A204.1 (cell line): ENCODE measurements at regions not wholly inside any gene's neighbourhood (a gene's known extent, or its start where the extent isn't known, plus 50 kb on each side); places are given as distances from the start of the nearest gene placed in this dataset.
"Not testable (repeated sequence)": the region's sequence is repeated elsewhere in the genome, so short reads cannot be mapped to it uniquely, and the experiment has no call there.

Source experiments
- FAIRE-seq: peaks from 2 replicates; lab custom pipeline; 2012; peaks lifted over from hg19 to GRCh38; lab: Jason Lieb, UNC

DNA sequence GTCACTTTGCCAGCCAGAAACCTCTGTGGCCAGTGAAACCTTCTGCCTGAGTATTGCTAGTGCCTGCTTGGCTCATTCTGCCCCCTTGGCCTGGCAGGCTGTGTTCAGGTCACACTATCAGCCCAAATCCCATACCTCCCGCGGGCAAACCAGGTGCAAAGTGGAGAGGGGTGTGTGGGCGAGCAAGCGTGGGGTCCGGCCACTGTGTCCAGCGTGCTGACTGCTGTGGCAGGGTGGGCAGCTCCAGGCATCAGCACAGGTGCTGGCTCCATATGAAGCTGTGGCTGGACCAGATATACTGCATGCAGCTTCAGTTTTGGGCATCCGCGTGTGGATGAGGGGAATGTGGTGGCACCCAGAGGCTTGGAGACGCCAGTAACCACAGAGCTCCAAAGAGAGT lies 576.5 kb upstream of the EDIL3 start:
- FAIRE-seq = no peak

DNA sequence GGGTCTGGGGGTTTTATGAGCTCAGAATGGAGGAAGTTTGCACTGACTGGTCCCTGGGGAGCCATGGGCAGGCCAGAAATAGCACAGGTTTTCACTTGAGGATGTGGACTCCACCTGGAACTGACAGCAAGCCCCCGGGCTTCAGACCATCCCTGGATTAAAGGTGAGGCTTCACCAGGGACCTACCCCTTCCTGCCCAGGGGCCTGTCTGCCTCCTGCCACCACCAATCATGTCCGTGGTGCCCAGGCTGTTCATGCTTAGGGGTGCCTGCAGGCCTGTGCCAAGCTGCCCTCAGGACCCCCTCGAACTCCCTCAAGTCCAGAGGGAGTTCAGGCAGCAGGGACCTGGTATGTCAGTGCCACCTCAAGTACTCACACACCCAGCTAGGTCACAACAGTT lies 577.2 kb upstream of the EDIL3 start:
- no peak for FAIRE-seq

DNA sequence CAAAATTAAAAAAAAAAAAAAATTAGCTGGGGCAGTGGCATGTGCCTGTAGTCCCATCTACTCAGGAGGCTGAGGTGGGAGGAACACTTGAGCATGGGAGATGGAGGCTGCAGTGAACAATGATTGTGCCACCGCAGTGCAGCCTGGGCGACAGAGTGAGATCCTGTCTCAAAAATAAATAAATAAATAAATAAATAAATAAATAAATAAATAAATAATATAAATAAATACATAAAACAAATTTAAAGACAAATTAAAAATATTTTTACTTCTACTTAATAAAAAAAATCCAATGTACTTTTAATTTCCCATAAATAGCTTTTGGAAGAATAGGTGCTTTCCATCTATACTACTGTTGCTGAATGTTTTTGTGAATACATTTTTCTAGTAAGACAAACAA lies 598.4 kb upstream of the EDIL3 start:
- no peak for FAIRE-seq

DNA sequence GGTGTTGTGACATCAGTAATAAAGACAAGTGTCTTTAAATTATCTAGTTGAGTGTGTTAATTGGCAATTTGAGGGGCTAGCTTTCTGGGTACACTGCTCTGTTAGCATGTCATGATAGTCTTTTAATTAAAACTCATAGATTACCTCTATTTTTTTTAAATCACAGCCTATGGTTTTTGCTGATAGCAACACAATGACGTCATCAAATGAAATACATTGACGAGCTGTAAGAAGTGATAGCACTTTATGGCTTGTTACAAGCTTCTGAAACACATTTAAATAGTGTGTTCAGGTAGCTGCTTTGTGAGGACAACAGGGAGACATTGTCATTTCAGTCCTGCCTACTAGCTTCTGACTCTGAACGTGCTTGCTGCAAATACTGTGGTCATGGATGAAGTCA lies 600.5 kb upstream of the EDIL3 start:
- FAIRE-seq = no peak

DNA sequence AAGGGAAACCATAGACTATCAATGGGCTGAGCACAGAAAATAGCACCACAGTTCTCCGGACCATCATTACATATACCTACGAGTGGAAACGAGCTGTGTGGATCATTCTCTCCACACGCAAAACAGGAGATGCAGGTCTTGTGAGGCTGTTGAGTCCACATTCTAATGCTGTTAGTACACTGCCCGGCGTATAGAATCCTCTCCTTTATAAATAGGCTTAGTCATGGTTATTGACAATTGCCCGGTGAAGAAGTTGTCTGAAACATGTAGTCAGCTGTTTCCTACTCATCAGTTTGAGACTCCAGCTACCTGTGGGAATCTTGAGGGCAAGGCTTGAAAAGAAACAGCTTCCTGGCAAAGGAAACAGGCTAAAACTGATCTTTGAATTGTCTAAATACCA lies 602.0 kb upstream of the EDIL3 start:
- no peak for FAIRE-seq

DNA sequence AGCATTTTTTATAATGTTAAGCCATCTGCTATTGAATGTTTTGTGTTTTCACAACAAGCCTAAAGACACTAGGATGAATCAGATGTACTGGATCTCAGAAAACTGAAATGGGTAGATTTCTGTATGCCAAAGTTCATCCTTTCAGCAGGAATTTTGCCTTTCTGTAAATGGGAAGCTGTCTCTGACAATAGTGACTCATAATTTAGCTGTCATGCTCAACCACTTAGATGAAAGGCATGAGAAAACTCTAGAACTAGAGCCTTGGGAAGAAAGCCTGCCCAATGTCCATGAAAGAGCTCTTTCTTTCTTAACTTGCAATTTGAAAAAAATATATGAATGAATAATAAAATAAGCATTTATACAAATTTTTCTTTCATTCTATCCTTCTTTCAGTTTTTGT lies 616.0 kb upstream of the EDIL3 start:
- no peak for FAIRE-seq

DNA sequence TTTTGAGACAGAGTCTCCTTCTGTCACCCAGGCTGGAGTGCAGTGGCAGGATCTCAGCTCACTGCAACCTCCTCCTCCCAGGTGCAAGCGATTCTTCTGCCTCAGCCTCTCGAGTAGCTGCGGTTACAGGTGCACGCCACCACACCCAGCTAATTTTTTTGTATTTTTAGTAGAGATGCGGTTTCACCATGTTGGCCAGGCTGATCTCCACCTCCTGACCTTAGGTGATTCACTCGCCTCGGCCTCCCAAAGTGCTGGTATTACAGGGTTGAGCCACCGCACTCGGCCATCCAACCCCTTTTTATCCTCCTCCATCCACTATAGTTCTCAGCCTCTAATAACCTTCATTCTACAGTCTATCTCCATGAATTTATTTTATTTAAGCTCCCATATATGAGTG lies 617.3 kb upstream of the EDIL3 start:
- not testable (repeated sequence) for FAIRE-seq

DNA sequence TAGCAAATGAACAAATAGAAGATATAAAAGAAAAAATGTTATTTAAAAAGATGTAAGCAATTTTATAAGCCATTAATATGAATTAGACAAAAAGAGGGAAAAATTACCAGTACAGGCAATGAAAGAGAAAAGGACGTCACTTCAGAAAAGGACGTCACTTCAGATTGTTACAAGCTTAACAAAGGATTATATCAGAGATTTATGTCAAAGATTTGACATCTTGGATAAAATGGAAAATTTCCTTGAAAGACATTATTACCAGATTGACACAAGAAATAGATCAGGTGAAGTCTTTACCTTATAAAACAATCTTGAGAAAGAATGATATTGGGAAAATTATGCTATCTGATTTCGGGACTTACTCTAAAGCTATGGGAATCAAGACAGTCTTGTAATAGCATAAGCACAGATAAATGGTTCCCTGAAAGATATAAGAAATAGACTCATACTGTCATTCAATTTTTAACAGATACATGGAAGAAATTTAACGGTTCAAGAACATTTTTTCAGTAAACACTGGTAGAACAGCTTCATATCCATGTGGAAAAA lies 625.4 kb upstream of the EDIL3 start:
- no peak for FAIRE-seq

DNA sequence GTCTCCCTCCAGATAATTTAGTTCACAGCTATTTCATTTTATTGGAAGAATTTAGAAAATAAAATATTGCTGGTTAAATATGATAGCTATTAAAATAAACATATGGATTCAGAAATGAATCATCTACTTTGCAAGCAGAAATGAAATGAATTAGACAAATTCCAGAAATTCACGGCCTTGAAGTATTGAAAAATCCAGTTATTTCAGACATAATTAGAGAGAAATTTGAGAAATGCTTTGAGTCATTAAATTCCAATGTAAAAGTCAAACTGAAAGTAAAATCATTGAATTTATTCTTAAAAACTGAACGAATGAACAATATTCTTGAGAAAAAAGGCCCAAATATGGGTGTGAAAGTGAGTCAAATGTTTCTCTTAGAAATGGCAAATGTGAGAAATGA lies 632.6 kb upstream of the EDIL3 start:
- no peak for FAIRE-seq

DNA sequence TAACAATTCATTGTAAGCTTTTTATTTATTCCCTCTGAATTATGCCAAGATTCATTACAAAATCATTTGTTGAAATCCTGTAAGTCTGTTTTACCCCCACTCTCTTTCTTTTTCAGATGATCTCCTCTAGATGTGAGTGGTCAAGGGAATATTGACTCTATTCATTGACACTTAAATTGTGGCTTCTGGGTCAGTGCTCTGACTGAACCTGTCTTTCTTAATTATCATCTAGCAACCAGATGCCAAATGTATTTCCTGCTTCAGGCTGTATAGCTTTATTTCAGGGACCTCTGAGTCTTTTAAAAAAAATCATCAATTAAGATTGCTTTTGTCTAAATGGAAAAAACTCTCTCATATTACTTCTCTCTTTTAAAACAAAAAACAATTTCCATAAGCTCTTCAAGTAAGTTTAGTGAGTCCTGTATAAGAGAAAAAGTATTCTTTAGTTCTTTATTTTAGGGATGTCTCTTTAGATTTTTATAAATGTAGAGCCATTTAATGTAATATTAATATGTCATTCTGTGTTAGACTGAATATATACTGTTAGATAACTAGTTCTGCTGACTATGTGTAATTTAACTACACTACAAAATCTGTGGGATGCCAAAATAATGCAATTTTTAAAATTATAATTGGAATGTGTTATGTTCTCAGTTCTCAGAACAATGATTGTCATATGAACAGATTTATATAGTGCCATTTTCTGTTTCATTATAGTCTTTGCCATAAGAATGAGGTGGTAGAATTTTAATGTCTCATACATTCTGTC lies 645.8 kb upstream of the EDIL3 start:
- FAIRE-seq = peak; percentile 27

DNA sequence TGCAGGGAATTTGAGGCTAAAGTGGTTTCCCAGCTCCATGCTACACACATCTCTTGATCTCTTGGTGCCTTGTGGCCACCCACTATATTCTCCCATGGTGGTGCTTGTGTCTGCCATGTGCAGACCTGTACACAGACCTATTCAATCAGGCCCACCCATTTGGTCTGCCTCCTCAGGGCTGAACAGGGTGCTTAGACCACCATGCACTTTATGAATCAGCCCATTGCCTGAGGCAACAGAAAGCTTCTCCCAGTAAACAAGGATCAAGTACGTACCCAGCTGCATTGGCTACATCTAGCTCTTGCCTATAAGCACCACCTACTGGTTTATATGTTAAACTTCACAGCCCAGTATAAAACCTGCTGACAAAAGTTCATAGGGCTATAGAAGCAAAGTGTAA lies 664.3 kb upstream of the EDIL3 start:
- no peak for FAIRE-seq

DNA sequence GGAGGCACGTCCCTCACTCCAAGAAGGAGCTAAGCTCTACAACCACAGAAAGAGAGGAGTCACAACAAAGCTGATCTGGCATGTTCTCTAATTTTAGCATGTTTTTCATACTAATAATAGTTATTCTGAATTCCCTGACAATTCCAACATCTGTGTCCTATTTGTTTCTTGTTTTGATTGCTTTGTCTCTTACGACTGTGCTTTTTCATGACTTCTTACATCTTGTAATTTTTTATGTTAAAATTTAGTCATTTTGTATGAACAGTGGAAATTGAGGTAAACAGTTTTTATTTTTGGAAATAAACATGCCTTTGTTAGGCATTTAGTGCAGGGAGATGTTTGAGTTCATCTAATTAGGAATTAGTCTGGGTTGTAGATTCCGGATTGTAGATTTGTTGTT lies 668.1 kb upstream of the EDIL3 start:
- no peak for FAIRE-seq

DNA sequence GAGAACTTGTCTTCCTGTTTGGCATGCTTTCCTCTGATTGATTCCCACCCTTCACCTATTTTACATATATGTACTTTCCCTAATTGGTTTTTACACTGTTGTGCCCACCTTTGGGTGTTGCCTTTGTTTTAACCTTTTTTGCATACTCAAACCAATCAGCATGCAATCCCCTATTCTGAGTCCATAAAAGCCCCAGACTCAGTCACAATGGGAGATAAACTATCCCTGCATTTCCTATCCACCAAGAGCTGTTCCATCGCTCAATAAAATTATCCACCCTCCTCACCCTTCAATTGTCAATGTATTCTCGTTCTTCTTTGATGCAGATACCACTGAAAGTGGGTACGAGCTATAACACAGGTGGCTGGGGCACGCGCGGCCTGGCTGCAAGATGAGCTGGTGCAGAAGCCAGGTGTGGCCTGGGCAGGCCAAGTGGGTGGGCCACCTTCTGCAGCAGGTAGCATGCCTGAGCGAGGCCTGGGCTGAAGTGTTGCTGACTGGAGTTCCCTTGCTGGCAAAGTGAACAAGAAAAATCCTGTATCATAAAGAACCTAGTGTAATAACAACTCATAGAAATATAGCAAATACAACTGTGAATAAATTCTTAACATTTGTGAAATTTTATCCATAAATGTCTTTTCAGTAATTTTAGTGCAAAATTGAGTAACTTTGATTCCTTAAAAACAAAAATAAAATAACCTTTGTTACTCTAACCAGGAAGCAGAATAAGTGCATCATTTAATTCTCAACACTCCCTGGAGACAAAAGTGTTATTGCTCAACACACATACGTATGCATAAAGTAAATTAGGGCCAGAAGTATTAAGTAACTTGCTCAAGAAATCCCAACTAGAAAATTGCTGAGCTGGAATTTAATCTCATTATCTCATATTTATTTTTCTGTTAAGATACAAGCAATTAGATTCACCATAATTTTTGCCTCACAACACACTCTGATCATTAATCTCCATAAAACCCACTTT lies 685.3 kb upstream of the EDIL3 start:
- FAIRE-seq = no peak

DNA sequence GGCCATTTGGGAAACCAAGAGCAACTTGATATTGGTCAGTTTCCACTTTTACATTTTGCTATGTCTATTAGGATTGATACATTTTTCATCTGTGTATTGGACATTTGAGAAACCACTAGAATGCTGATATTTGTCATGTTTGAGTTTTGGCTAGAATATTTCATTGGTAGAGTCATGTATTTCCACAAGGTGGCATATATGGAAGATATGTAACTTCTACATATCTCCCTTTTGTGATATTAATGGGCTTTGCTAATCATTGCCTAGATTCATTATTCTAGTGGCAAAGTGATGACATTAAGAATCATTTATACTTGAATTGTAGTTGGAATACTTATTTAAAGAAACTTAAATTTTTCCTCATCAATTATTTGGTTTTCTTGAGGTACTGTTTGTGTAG lies 692.9 kb upstream of the EDIL3 start:
- FAIRE-seq = no peak

DNA sequence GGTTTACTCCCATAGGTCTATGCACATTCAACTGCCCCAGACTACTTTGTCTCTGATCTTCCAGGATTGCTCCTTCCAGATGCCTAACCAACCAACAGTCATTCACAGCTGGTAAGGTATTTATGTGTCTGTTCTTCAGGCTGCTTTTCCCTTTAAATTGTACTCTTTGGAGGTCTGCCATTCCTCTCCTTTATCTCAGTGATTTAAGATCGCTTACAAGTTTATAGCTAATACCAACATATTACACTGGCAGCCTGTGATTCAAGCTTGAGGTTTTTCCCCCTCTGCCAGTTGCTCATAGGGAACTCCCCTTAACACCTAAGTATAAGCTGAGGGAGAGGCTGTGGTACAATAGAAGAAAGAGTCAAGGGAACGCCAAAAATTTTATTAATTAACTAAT lies 711.7 kb upstream of the EDIL3 start:
- no peak for FAIRE-seq

DNA sequence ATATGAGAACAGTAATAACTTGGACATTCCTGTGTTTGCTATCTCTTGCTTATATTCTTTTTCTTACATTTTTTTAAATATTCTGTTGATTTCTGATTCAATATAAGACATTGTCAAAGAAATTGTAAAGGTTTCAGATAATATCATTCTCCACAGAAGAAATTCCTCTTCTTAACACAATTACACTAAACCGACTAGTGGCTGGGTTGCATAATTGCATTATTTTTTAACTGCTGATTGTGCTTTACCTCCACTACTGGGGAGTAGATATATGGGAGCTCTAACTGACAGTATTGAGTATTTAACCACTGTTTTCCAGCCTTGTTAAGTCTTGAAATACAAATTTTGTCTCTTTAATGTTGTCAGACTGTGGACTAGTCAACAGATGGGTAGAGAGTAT lies 723.8 kb upstream of the EDIL3 start:
- FAIRE-seq = no peak

DNA sequence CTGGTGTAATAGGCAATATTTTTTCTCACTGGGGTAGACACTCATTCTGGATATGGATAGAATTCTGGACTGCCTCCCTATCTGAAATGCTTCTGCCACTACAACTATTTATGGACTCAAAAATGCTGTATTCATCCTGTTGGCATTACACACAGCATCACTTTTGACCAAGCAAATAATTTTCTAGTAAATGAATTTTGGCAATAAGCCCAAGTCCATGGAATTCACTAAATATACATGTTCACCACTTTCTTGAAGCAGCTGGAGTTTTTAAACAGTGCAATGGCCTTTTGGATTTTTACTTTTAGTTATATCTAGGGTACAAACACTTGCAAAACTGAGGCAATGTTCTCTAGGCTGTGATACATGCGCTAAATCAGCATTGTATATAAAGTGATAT lies 724.9 kb upstream of the EDIL3 start:
- FAIRE-seq = no peak

DNA sequence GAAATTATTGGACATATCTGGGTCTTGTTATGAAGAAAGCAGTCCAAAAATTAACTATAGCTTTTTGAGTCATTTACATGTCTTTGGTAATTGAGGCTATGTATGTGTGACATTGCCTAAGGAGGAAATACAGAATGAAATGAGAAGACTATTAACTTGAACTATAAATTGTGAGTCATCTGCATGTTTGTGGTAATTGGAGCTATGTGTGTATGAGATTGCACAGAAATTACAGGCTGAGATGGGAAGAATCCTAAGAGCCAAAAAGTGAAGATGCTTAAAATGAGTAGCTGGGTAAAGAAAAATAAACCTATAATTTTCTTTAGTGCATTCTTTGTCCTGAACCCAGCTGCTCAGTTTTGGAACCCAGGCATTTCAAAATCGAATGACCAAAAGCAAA lies 747.6 kb upstream of the EDIL3 start:
- FAIRE-seq = no peak

DNA sequence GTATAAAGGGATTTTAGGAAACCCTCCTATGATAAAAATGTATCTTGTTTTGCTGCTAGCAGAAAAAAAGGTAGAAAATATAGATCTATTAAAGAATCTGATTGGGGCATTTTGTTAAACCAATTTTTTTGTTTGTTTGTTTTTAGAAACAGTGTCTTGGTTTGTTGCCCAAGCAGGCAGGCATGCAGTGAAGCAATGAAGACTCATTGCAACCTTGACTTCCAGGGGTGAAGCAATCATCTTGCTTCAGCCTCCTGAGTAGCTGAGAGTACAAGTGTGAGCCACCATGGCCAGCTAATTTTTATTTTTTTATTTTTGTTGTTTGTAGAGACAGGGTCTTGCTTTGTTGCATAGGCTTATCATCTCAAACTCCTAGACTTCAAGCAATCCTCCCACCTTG lies 755.8 kb upstream of the EDIL3 start:
- FAIRE-seq = no peak

DNA sequence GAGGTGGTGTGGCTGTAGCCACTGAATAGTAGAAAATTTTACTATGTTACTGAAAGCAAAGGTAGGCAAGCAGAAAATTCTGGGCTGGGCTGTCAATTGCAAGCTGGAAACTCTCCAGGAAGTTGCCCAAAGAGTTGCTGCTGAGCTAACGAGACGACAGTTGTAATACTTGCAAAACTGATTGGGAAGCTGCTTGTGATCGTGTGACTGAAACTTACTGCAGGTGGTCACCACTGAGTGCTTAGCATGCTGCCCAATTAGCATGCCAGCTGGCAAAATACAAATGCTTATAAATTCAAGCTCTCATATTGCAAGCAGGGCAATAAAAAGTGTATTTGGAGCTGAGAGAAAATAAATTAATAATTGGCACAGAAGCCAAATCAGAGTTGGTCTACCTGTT lies 758.5 kb upstream of the EDIL3 start:
- no peak for FAIRE-seq

DNA sequence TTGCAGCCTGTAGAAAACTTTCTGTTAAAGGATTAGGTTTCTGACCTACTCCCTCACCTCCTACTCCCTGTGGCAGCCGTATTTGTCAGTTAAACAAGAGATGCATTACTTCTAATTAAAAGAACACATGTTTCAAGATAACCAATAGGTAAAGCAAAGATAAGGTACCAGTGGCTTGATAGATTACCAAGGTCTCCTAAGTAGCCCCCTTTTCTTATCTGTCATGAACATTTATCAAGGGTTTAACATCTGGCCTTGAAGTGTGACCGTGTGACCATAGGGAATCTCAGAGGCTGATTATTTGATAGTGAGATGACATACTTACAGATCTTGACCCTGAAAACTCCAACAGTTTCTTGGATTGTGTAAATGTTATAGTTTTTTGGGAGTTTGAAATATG lies 764.0 kb upstream of the EDIL3 start:
- no peak for FAIRE-seq

DNA sequence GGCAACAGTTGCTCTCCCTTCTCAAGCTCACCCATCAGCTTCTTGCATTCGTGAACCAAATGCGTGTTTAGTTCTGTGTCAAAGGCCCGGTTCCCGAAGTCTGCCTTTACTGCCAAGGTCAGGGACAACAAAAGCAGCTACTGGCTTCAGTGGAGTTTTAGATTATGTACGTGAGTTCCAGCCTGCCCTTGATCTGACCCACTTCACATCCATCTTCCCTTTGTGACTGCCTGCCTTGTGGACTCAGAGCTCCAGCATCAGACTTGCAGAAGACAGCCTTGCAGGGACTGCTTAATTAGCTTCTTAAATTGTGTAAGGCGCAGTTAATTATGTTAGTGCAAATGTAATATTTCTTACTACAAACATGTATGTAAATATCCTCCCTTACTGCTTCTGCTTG lies 774.7 kb upstream of the EDIL3 start:
- FAIRE-seq = no peak

DNA sequence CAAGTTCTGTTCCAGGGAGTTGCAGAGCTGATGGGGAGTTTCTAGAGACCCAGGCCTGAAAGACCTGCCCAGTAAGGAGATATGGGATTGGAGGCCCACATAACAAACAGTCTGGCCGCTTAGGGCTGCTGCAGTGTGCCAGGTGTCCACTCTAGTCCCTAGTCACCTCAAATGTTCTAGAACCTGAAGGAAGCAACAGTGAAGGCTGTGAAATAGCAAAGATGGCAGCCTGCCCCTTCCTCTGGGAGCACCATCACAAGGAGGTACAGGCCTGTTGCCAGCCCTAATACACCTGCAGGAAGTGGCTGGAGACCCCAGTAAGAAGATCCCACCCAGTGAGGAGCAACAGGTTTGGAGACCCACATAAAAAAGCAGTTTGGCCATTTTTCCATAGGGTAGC lies 783.8 kb upstream of the EDIL3 start:
- FAIRE-seq = no peak
